Epithelial cell of esophagus (primary cell): ENCODE measurements at regions not wholly inside any gene's neighbourhood (a gene's known extent, or its start where the extent isn't known, plus 50 kb on each side); places are given as distances from the start of the nearest gene placed in this dataset.

Source experiments
- DNase-seq: peaks from one replicate; pipeline ENCODE4 v3.0.0; 2010; ENCODE audit warnings: low read depth
- H3K4me3 ChIP-seq: 2 replicates; pipeline ENCODE4 v1.5.1; 2011; ENCODE audit warnings: mild to moderate bottlenecking, low read length, control low read depth
- TF ChIP-seq, protein P1 (sequence below): IDR thresholded peaks from 2 replicates; pipeline ENCODE4 v1.5.1; 2011; ENCODE audit warnings: low read depth, mild to moderate bottlenecking, low read length, control low read depth, inconsistent platforms; ENCODE audit not compliant: insufficient read depth; ENCODE audit errors: missing control alignments

DNA sequence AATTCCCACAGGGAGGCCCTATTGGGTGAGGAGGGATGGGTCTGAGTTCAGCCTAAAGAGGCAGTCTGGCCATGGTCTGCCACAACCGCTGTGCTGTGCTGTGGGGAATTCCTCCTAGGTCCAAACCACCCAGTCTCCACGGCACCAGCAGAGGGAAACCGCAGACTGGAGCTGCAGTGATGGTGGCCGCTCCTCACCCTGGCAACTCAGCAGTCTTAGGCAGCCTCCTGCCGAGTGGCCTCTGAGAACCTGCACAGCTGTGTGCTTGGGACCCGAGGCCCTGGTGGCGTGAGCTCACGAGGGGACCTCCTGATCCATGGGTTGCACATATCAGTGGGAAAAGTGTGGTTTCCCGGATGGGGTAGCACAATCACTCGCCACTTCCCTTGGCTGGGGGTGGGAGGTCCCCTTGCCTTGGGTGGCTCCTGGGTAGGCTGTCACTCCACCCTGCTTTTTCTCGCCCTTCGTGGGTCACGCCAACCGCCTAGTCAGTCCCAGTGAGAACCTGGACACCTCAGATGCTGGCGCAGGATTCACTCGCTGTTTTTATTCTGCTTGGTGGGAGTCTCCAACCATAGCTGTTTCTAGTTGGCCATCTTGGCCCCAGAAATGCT lies 242.2 kb downstream of the CDH26 start:
- H3K4me3 ChIP-seq = no peak overlapping the region
- DNase-seq = no peak
- TF ChIP-seq, protein P1, sequence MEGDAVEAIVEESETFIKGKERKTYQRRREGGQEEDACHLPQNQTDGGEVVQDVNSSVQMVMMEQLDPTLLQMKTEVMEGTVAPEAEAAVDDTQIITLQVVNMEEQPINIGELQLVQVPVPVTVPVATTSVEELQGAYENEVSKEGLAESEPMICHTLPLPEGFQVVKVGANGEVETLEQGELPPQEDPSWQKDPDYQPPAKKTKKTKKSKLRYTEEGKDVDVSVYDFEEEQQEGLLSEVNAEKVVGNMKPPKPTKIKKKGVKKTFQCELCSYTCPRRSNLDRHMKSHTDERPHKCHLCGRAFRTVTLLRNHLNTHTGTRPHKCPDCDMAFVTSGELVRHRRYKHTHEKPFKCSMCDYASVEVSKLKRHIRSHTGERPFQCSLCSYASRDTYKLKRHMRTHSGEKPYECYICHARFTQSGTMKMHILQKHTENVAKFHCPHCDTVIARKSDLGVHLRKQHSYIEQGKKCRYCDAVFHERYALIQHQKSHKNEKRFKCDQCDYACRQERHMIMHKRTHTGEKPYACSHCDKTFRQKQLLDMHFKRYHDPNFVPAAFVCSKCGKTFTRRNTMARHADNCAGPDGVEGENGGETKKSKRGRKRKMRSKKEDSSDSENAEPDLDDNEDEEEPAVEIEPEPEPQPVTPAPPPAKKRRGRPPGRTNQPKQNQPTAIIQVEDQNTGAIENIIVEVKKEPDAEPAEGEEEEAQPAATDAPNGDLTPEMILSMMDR = no peak

DNA sequence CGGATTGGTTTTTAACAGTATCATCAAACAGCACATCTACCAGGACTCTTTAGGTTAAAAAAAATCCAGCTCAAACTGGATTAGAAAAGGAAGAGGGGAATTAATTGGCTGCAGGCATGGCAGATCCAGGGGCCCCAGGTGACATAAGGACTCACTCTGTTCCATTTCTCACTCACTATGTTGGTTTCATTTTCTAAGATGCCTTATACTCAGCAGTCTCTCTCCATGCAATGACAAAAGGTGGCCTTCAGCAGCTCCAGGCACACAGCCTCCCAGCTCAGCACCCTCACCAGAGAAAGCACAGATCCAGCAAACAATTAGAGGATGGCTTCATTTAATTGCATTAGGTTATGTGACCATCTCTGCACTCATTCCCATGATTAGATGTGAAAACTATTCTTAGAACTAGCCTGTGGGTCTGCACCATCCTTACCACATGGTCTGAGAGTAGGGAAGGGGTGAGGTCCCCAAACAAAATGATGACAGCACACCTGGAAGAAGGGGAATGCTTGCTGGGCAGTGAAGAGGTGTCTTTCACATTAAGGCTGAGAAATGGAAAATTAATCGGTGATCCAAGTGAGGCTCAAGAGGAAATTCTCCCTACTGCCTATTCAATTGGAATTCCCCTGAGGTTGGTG lies 243.1 kb downstream of the CDH26 start:
- TF ChIP-seq, protein P1 = no peak
- no peak overlapping the region for H3K4me3 ChIP-seq
- DNase-seq = no peak

GRCh38 chr20:60202046-60202445 lies 243.8 kb downstream of the CDH26 start:
- TF ChIP-seq, protein P1 = no peak
- no peak overlapping the region for H3K4me3 ChIP-seq
- peak; percentile 29 for DNase-seq

DNA sequence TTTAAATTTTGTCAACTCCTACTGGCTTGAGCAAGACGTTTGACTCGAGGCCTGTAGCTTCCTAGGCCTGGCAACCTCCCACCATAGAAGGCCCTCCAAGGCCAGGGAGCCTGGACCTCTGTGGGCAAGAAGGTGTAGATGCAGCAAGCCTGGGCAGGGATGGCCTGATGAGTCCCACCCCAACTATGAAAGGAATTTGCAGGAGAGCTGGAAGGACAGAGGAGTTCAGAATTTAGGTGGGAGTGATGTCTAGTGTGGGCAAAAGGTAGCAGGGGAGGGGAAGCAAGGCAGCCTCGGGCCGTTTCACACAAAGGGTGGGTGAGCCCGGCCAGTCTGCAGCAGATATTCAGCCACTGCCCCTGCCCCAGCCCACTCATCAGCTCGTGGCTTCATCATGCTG lies 245.2 kb downstream of the CDH26 start:
- TF ChIP-seq, protein P1 = no peak
- no peak overlapping the region for H3K4me3 ChIP-seq
- peak; percentile 71 for DNase-seq

- TF ChIP-seq, protein P1 = no peak
- no peak overlapping the region for H3K4me3 ChIP-seq
- no peak for DNase-seq
These were observed 246.4 kb downstream of the CDH26 start for GRCh38 chr20:60204601-60205000.

DNA sequence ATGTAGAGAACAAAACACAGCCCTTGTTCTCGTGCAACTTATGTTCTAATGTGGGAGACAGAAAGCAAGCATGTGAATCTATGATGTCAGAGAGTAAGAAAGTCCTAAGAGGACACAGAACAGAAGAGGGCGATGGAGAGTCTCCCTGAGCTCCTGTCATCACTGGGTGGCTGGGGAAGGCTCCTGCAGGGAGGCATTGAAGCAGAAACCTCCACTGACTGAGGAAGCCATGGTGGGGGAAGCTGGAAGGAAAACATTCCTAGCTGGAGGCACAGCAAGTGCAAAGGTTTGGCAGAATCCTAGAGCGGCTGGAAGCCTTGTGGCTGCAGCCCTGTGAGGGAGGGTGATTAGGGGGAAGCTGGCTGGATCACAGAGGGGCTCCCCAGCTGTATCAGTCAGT lies 248.0 kb downstream of the CDH26 start:
- peak; percentile 65 for DNase-seq
- no peak overlapping the region for H3K4me3 ChIP-seq
- TF ChIP-seq, protein P1 = peak; percentile 70

DNA sequence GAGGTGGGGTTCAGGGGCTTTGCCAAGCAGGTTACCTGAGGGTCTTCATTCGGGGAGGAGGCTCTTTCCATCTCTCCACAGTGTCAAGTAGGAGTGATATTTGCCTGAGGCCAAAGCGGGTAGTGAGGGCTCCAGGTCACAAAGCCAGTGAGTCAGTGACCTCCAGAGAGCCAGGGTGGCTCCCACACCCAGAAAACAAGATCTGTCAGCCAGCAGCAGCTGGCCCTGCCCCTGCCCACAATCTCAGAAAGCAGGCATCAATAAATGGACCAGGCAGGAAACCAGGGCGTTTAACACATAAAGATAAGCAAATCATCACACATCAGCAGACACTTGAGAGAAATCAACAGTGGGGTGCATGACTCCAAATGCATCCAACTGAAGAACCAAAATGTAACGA lies 250.8 kb downstream of the CDH26 start:
- TF ChIP-seq, protein P1 = no peak
- no peak overlapping the region for H3K4me3 ChIP-seq
- DNase-seq = no peak
